Mucosa of descending colon (tissue), 3 donors: ENCODE measurements at regions not wholly inside any gene's neighbourhood (a gene's known extent, or its start where the extent isn't known, plus 50 kb on each side); places are given as distances from the start of the nearest gene placed in this dataset.

Source experiments
- ATAC-seq: fragments of 200-7000 bp; cut with Tn5 transposase; one replicate; pipeline ENCODE4 v1.9.1; 2020; ENCODE audit warnings: mild to moderate bottlenecking, moderate library complexity
- DNase-seq, 3 donors: peaks; one replicate each; pipeline ENCODE4 v3.0.0-alpha.2; 2020
- H3K36me3 ChIP-seq: fragments of 200-600 bp; one replicate; pipeline ENCODE4 v1.8.0; 2021; ENCODE audit warnings: low read depth, mild to moderate bottlenecking
- H3K4me1 ChIP-seq: fragments of 200-600 bp; one replicate; pipeline ENCODE4 v1.8.0; 2021; ENCODE audit warnings: low read depth, mild to moderate bottlenecking
- H3K4me3 ChIP-seq: fragments of 200-600 bp; one replicate; pipeline ENCODE4 v1.8.0; 2021; ENCODE audit warnings: mild to moderate bottlenecking
- H3K9me3 ChIP-seq: fragments of 200-600 bp; one replicate; pipeline ENCODE4 v1.8.0; 2021; ENCODE audit warnings: mild to moderate bottlenecking
- CTCF ChIP-seq: fragments of 200-600 bp; IDR thresholded peaks from one replicate; pipeline ENCODE4 v1.8.0; 2022; ENCODE audit warnings: antibody characterized with exemption, mild to moderate bottlenecking
- intact Hi-C, 2 donors: fragments of 100-400 bp; cut with DNase I in 1 of 2; cut with micrococcal nuclease in 1 of 2; formaldehyde crosslinking; loops; one replicate each; pipeline versions ENCODE4 v1.11.0 to v1.11.1; 2022; cut with DNase I, micrococcal nuclease
- donor health status: DM: no; HTN: no; CAD: no; lungs with moderate emphysema.
- donor health status: DM: no; HTN: no; CAD: no.
- donor health status: DM: no; HTN: yes; CAD: no.

DNA sequence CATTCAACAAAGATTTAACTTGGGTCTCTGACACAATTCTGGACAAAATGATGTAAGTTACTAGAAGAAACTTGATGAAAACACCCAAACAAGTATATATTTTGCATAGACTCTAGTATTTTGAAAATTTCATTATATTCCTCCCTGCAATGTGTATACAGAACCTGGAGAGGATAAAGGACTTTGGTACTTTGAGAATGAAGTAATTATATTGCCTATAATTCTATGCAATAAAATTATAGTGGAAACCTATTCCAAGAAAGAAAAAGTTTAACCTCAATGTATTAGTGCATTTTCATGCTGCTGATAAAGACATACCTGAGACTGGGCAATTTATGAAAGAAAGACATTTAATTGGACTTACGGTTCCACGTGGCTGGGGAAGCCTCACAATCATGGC is 1146.1 kb downstream of the KCNT2 start:
- no peak for TF ChIP-seq CTCF
- DNase-seq, result peak in 1 of 3 donors; percentile 15
- peak; percentile 74 for ATAC-seq

GRCh38 chr1:195458365-195458764 is 1149.9 kb downstream of the KCNT2 start:
- no peak overlapping the region for H3K4me3 ChIP-seq
- intact Hi-C loops, result no loop called here
- DNase-seq, result no peak
- H3K36me3 ChIP-seq, result no peaks in the 10 kb centered on the region
- H3K9me3 ChIP-seq, result peaks cover 2% of the 10 kb centered on the region
- no peaks in the 10 kb centered on the region for H3K4me1 ChIP-seq
- TF ChIP-seq CTCF, result no peak
- no peak for ATAC-seq

More for the DNA sequence above, 1146.1 kb downstream of the KCNT2 start:
- Histone ChIP-seq H3K36me3 (no peaks in the 10 kb centered on the region), H3K9me3 (peaks cover 2% of the 10 kb centered on the region), H3K4me1 (no peaks in the 10 kb centered on the region), H3K4me3 (no peak overlapping the region)
- intact Hi-C loops, result no loop called here

DNA sequence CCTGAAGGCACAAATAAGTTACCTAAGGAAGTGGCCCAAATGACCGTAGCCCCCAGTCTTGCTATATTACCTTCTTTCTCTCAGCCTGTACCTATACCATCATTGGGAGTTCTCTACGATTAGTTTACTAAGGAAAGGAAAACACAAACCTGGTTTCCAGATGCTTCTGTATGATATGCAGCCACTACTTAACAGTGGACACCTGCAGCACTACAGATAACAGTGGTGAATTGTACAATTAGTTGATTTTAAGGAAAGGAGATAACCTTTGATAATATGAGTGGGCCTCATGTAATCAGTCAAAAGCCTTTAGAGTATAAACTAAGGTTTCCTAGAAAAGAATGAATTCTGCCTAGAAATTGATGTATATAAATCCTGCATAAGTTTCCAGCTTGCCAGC is 1157.4 kb downstream of the KCNT2 start:
- no peak for TF ChIP-seq CTCF
- no peak for ATAC-seq
- Histone ChIP-seq H3K9me3 (no peaks in the 10 kb centered on the region), H3K4me3 (no peak overlapping the region), H3K4me1 (no peaks in the 10 kb centered on the region), H3K36me3 (no peaks in the 10 kb centered on the region)
- intact Hi-C loops, result no loop called here
- no peak for DNase-seq

DNA sequence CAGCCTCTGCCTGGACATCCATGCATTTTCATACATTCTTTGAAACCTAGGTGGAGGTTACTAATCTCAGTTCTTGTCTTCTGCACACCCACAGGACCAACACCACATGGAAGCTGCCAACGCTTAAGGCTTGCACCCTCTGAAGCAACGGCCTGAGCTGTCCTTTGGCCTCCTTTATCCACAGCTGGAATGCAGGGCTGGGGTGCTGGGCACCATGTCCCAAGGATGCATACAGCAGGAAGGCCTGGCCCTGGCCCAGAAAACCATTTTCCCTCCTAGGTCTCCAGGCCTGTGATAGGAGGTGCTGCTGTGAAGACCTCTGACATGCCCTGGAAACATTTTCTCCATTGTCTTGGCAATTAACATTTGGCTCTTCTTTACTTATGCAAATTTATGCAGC is 1168.6 kb downstream of the KCNT2 start:
- TF ChIP-seq CTCF, result no peak
- no peak for DNase-seq
- H3K4me3 ChIP-seq, result no peak overlapping the region
- no peak for ATAC-seq
- H3K36me3 ChIP-seq, result no peaks in the 10 kb centered on the region
- intact Hi-C loops, result no loop called here
- H3K4me1 ChIP-seq, result no peaks in the 10 kb centered on the region
- no peaks in the 10 kb centered on the region for H3K9me3 ChIP-seq

- DNase-seq (no peak), ATAC-seq (no peak)
- no peaks in the 10 kb centered on the region for H3K4me1 ChIP-seq
- intact Hi-C loops, result no loop called here
- H3K9me3 ChIP-seq, result no peaks in the 10 kb centered on the region
- H3K36me3 ChIP-seq, result no peaks in the 10 kb centered on the region
- TF ChIP-seq CTCF, result no peak
- no peak overlapping the region for H3K4me3 ChIP-seq
Measured at GRCh38 chr1:195434566-195435203, 1173.6 kb downstream of the KCNT2 start.

DNA sequence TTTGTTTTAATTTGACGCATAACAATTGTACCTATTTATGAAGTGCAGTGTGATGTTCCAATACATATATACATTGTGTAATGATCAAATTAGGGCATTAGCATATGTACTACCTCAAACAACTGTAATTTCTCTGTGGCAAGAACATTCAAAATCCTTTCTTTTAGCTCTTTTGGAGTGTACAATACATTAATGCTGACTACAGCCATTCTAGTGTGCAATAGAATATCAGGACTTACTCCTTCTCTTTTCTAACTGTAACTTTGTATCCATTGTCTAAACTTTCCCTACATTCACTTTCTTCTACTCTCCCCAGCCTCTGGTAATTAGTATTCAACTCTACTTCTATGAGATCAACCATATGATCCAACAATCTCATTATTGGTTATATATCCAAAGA is 1177.4 kb downstream of the KCNT2 start:
- no peaks in the 10 kb centered on the region for H3K4me1 ChIP-seq
- TF ChIP-seq CTCF, result no peak
- intact Hi-C loops, result no loop called here
- no peak overlapping the region for H3K4me3 ChIP-seq
- H3K36me3 ChIP-seq, result no peaks in the 10 kb centered on the region
- ATAC-seq, result no peak
- no peak for DNase-seq
- H3K9me3 ChIP-seq, result no peaks in the 10 kb centered on the region
